ENCODE measurements at regions not wholly inside any gene's neighbourhood (a gene's known extent, or its start where the extent isn't known, plus 50 kb on each side); places are given as distances from the start of the nearest gene placed in this dataset.

DNA sequence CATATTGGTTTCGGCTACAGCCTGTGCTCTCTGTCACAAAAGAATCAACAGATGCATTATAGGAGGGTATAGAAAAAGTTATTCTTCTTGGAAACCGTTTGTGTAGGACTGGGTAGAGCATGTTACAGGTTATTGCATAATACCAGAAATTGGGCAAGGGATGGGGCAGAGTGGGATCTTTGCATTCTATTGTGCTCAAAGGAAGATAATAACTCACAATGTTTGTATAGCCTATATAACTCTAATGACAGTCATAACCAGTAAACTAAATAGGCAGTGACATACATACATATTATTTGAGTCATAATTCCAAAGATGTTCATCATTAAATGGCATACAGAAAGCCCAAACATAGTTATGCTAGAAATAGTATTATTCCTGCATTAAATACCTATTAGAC, 179.7 kb downstream of the XPNPEP1 start:
- ChIA-PET POLR2A (no interaction called here), CTCF (no interaction called here)
- TF ChIP-seq, protein P1, sequence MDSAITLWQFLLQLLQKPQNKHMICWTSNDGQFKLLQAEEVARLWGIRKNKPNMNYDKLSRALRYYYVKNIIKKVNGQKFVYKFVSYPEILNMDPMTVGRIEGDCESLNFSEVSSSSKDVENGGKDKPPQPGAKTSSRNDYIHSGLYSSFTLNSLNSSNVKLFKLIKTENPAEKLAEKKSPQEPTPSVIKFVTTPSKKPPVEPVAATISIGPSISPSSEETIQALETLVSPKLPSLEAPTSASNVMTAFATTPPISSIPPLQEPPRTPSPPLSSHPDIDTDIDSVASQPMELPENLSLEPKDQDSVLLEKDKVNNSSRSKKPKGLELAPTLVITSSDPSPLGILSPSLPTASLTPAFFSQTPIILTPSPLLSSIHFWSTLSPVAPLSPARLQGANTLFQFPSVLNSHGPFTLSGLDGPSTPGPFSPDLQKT (IDR thresholded peaks at IDR 0.05; ENCODE audit: borderline replicate concordance, low read depth, low read length) = no peak
- TF ChIP-seq ZNF830 (tag by site-specific recombination; IDR thresholded peaks at IDR 0.05; ENCODE audit: low read depth) (no peak), ZNF202 (tag by site-specific recombination; IDR thresholded peaks at IDR 0.05; ENCODE audit: borderline replicate concordance) (no peak), ZNF707 (tag by site-specific recombination; IDR thresholded peaks at IDR 0.05) (no peak)
- H3K4me3 ChIP-seq (ENCODE audit: low read depth, low read length) = no peak overlapping the region
- H3K27ac ChIP-seq (ENCODE audit: extremely low read depth, low read depth, low read length) = no peak overlapping the region
- no peaks in the 10 kb centered on the region for H3K36me3 ChIP-seq (ENCODE audit: control insufficient read depth in 2 of 2, insufficient read depth in 1 of 2, low read length in 2 of 2)
- H3K4me1 ChIP-seq (ENCODE audit: control insufficient read depth, insufficient read depth, low read length) = no peaks in the 10 kb centered on the region
- no peaks in the 10 kb centered on the region for H3K9me3 ChIP-seq (ENCODE audit: control insufficient read depth, insufficient read depth, low read depth, low read length)

DNA sequence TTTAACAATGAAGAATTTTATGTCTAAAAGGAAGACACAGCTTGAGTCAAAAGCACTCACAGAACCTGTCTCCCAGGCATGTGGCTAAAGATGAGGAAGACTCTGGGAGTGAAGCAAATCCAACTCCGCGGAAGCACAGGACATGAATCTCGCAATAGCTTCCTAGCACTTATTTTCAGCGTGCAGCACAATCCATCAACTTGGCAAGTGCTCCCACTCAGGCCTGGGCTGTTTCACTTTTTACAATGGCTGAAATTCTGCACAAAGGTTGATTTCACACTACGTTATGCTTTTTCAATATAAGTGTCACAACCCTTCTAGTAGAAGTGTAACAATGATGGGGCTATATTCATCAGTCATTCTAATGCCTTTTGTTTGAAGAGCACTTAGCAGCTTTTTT, 180.2 kb downstream of the XPNPEP1 start:
- POLR2A ChIA-PET = no interaction called here
- Histone ChIP-seq H3K4me3 (ENCODE audit: low read depth, low read length) (no peak overlapping the region), H3K9me3 (ENCODE audit: control insufficient read depth, insufficient read depth, low read depth, low read length) (no peaks in the 10 kb centered on the region), H3K4me1 (ENCODE audit: control insufficient read depth, insufficient read depth, low read length) (no peaks in the 10 kb centered on the region), H3K36me3 (ENCODE audit: control insufficient read depth in 2 of 2, insufficient read depth in 1 of 2, low read length in 2 of 2) (no peaks in the 10 kb centered on the region), H3K27ac (ENCODE audit: extremely low read depth, low read depth, low read length) (no peak overlapping the region)
- CTCF ChIA-PET = no interaction called here
- no peak for TF ChIP-seq ZNF792 (tag by site-specific recombination; IDR thresholded peaks at IDR 0.05)
- TF ChIP-seq, protein P2, sequence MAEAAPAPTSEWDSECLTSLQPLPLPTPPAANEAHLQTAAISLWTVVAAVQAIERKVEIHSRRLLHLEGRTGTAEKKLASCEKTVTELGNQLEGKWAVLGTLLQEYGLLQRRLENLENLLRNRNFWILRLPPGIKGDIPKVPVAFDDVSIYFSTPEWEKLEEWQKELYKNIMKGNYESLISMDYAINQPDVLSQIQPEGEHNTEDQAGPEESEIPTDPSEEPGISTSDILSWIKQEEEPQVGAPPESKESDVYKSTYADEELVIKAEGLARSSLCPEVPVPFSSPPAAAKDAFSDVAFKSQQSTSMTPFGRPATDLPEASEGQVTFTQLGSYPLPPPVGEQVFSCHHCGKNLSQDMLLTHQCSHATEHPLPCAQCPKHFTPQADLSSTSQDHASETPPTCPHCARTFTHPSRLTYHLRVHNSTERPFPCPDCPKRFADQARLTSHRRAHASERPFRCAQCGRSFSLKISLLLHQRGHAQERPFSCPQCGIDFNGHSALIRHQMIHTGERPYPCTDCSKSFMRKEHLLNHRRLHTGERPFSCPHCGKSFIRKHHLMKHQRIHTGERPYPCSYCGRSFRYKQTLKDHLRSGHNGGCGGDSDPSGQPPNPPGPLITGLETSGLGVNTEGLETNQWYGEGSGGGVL (tag by site-specific recombination; IDR thresholded peaks at IDR 0.05) = no peak
- no peak for TF ChIP-seq KLF8 (tag by site-specific recombination; IDR thresholded peaks at IDR 0.05)
- TF ChIP-seq, protein P3, sequence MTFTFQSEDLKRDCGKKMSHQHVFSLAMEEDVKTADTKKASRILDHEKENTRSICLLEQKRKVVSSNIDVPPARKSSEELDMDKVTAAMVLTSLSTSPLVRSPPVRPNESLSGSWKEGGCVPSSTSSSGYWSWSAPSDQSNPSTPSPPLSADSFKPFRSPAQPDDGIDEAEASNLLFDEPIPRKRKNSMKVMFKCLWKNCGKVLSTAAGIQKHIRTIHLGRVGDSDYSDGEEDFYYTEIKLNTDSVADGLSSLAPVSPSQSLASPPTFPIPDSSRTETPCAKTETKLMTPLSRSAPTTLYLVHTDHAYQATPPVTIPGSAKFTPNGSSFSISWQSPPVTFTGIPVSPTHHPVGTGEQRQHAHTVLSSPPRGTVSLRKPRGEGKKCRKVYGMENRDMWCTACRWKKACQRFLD (tag by site-specific recombination; IDR thresholded peaks at IDR 0.05) = no peak
- TF ChIP-seq, protein P4, sequence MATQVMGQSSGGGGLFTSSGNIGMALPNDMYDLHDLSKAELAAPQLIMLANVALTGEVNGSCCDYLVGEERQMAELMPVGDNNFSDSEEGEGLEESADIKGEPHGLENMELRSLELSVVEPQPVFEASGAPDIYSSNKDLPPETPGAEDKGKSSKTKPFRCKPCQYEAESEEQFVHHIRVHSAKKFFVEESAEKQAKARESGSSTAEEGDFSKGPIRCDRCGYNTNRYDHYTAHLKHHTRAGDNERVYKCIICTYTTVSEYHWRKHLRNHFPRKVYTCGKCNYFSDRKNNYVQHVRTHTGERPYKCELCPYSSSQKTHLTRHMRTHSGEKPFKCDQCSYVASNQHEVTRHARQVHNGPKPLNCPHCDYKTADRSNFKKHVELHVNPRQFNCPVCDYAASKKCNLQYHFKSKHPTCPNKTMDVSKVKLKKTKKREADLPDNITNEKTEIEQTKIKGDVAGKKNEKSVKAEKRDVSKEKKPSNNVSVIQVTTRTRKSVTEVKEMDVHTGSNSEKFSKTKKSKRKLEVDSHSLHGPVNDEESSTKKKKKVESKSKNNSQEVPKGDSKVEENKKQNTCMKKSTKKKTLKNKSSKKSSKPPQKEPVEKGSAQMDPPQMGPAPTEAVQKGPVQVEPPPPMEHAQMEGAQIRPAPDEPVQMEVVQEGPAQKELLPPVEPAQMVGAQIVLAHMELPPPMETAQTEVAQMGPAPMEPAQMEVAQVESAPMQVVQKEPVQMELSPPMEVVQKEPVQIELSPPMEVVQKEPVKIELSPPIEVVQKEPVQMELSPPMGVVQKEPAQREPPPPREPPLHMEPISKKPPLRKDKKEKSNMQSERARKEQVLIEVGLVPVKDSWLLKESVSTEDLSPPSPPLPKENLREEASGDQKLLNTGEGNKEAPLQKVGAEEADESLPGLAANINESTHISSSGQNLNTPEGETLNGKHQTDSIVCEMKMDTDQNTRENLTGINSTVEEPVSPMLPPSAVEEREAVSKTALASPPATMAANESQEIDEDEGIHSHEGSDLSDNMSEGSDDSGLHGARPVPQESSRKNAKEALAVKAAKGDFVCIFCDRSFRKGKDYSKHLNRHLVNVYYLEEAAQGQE (tag by site-specific recombination; IDR thresholded peaks at IDR 0.05) = no peak
- TF ChIP-seq, protein P5, sequence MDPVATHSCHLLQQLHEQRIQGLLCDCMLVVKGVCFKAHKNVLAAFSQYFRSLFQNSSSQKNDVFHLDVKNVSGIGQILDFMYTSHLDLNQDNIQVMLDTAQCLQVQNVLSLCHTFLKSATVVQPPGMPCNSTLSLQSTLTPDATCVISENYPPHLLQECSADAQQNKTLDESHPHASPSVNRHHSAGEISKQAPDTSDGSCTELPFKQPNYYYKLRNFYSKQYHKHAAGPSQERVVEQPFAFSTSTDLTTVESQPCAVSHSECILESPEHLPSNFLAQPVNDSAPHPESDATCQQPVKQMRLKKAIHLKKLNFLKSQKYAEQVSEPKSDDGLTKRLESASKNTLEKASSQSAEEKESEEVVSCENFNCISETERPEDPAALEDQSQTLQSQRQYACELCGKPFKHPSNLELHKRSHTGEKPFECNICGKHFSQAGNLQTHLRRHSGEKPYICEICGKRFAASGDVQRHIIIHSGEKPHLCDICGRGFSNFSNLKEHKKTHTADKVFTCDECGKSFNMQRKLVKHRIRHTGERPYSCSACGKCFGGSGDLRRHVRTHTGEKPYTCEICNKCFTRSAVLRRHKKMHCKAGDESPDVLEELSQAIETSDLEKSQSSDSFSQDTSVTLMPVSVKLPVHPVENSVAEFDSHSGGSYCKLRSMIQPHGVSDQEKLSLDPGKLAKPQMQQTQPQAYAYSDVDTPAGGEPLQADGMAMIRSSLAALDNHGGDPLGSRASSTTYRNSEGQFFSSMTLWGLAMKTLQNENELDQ (tag by site-specific recombination; IDR thresholded peaks at IDR 0.05; ENCODE audit: low read depth) = no peak
- TF ChIP-seq, protein P6, sequence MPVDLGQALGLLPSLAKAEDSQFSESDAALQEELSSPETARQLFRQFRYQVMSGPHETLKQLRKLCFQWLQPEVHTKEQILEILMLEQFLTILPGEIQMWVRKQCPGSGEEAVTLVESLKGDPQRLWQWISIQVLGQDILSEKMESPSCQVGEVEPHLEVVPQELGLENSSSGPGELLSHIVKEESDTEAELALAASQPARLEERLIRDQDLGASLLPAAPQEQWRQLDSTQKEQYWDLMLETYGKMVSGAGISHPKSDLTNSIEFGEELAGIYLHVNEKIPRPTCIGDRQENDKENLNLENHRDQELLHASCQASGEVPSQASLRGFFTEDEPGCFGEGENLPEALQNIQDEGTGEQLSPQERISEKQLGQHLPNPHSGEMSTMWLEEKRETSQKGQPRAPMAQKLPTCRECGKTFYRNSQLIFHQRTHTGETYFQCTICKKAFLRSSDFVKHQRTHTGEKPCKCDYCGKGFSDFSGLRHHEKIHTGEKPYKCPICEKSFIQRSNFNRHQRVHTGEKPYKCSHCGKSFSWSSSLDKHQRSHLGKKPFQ (tag by site-specific recombination; IDR thresholded peaks at IDR 0.05) = no peak
- no peak for TF ChIP-seq ZNF561 (tag by site-specific recombination; IDR thresholded peaks at IDR 0.05; ENCODE audit: borderline replicate concordance)
- no peak for TF ChIP-seq ZNF544 (tag by site-specific recombination; IDR thresholded peaks at IDR 0.05)
- TF ChIP-seq ZNF23 (tag by site-specific recombination; IDR thresholded peaks at IDR 0.05; ENCODE audit: borderline replicate concordance) = no peak
- no peak for TF ChIP-seq ZNF664 (tag by site-specific recombination; IDR thresholded peaks at IDR 0.05)
- TF ChIP-seq ZNF2 (tag by site-specific recombination; IDR thresholded peaks at IDR 0.05) = no peak
- TF ChIP-seq, protein P7, sequence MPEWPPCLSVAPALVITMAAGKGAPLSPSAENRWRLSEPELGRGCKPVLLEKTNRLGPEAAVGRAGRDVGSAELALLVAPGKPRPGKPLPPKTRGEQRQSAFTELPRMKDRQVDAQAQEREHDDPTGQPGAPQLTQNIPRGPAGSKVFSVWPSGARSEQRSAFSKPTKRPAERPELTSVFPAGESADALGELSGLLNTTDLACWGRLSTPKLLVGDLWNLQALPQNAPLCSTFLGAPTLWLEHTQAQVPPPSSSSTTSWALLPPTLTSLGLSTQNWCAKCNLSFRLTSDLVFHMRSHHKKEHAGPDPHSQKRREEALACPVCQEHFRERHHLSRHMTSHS (tag by site-specific recombination; IDR thresholded peaks at IDR 0.05) = no peak
- no peak for TF ChIP-seq ZNF416 (tag by site-specific recombination; IDR thresholded peaks at IDR 0.05)
- TF ChIP-seq, protein P8, sequence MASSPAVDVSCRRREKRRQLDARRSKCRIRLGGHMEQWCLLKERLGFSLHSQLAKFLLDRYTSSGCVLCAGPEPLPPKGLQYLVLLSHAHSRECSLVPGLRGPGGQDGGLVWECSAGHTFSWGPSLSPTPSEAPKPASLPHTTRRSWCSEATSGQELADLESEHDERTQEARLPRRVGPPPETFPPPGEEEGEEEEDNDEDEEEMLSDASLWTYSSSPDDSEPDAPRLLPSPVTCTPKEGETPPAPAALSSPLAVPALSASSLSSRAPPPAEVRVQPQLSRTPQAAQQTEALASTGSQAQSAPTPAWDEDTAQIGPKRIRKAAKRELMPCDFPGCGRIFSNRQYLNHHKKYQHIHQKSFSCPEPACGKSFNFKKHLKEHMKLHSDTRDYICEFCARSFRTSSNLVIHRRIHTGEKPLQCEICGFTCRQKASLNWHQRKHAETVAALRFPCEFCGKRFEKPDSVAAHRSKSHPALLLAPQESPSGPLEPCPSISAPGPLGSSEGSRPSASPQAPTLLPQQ (tag by site-specific recombination; IDR thresholded peaks at IDR 0.05) = no peak
- TF ChIP-seq ZNF626 (tag by site-specific recombination; IDR thresholded peaks at IDR 0.05) = no peak
- TF ChIP-seq ZNF114 (tag by site-specific recombination; IDR thresholded peaks at IDR 0.05) = no peak
